ENCODE measurements at regions not wholly inside any gene's neighbourhood (a gene's known extent, or its start where the extent isn't known, plus 50 kb on each side); places are given as distances from the start of the nearest gene placed in this dataset.

DNA sequence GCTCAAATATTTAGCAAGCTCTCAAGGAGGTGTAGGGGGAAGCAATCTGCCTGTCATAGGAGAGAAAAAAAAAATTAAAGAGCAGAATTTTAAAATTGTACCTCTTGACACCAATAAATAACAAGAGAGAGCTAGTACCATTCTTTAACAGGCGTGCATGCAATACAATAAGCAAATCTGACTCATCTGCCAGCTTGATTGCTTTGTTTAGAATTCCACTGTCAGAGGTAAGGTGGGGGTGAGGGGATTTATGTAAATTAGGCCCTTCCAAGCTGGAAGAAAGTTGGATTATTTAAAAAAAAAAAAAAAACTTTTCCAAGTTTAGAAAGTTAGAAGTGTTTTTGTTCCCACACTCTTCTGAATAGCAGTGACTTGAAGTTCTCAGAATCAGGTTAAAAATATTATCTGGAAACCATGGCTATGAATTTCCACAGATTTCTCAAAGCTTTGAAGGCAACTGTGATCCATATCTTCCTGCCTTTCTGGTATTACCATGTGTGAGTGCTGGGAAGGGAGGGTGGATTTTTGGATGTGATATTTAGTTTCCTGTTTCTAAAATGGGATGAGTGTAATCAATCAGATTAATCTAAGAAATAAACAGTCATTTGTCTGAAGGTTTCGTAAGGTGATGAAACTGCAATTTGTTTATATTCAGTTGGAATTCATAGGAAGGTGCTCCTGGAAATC, 477.5 kb downstream of the TLE4 start:
- Histone ChIP-seq H3K4me3 (ENCODE audit: low read length in 3 of 3) (no peak overlapping the region), H3K9me3 (ENCODE audit: control insufficient read depth in 3 of 3, low read length in 3 of 3) (peaks cover 0 to 3% (median 0%) of the 10 kb centered on the region in 3 donors), H3K27ac (ENCODE audit: low read depth, low read length) (no peak overlapping the region), H3K4me1 (ENCODE audit: control insufficient read depth in 3 of 3, insufficient read depth in 3 of 3, low read length in 3 of 3) (no peaks in the 10 kb centered on the region), H3K27me3 (ENCODE audit: control insufficient read depth in 3 of 3, insufficient read depth in 3 of 3, low read length in 3 of 3) (no peaks in the 10 kb centered on the region), H3K9ac (ENCODE audit: low read depth in 1 of 3, low read length in 3 of 3) (no peak overlapping the region), H3K36me3 (ENCODE audit: control insufficient read depth in 3 of 3, insufficient read depth in 3 of 3, low read length in 3 of 3) (no peaks in the 10 kb centered on the region)

- Histone ChIP-seq H3K9ac (ENCODE audit: low read depth in 1 of 3, low read length in 3 of 3) (no peak overlapping the region), H3K27me3 (ENCODE audit: control insufficient read depth in 3 of 3, insufficient read depth in 3 of 3, low read length in 3 of 3) (no peaks in the 10 kb centered on the region), H3K4me3 (ENCODE audit: low read length in 3 of 3) (no peak overlapping the region), H3K27ac (ENCODE audit: low read depth, low read length) (no peak overlapping the region), H3K9me3 (ENCODE audit: control insufficient read depth in 3 of 3, low read length in 3 of 3) (no peaks in the 10 kb centered on the region), H3K36me3 (ENCODE audit: control insufficient read depth in 3 of 3, insufficient read depth in 3 of 3, low read length in 3 of 3) (no peaks in the 10 kb centered on the region), H3K4me1 (ENCODE audit: control insufficient read depth in 3 of 3, insufficient read depth in 3 of 3, low read length in 3 of 3) (no peaks in the 10 kb centered on the region)
Observed at GRCh38 chr9:80046481-80046880, 474.7 kb downstream of the TLE4 start.

DNA sequence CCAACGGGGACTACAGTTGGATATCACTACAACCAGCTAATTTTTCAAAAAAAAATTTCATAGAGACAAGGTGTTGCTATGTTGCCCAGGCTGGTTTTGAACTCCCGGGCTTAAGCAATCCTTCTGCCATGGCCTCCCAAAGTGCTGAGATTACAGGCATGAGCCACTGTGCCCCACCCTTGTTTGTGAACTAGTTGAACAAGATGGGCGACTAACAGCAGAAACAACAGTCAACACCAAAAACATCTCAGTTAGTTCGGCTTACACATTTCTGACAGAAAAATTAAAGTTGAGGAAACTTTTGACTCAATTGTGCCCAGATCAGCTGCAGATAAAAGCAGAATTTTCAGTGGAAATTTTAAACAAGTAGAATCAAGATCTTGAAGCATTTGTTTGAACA, 470.1 kb downstream of the TLE4 start:
- H3K9me3 ChIP-seq (ENCODE audit: control insufficient read depth in 3 of 3, low read length in 3 of 3): no peaks in the 10 kb centered on the region
- peaks cover 0 to 2% (median 0%) of the 10 kb centered on the region in 3 donors for H3K27me3 ChIP-seq (ENCODE audit: control insufficient read depth in 3 of 3, insufficient read depth in 3 of 3, low read length in 3 of 3)
- no peak overlapping the region for H3K27ac ChIP-seq (ENCODE audit: low read depth, low read length)
- no peak overlapping the region for H3K4me3 ChIP-seq (ENCODE audit: low read length in 3 of 3)
- peaks cover 3 to 8% (median 3%) of the 10 kb centered on the region in 3 donors for H3K4me1 ChIP-seq (ENCODE audit: control insufficient read depth in 3 of 3, insufficient read depth in 3 of 3, low read length in 3 of 3)
- no peaks in the 10 kb centered on the region for H3K36me3 ChIP-seq (ENCODE audit: control insufficient read depth in 3 of 3, insufficient read depth in 3 of 3, low read length in 3 of 3)
- no peak overlapping the region for H3K9ac ChIP-seq (ENCODE audit: low read depth in 1 of 3, low read length in 3 of 3)

GRCh38 chr9:80040457-80040856, 468.7 kb downstream of the TLE4 start:
- Histone ChIP-seq H3K4me1 (ENCODE audit: control insufficient read depth in 3 of 3, insufficient read depth in 3 of 3, low read length in 3 of 3) (peaks cover 3 to 8% (median 3%) of the 10 kb centered on the region in 3 donors), H3K36me3 (ENCODE audit: control insufficient read depth in 3 of 3, insufficient read depth in 3 of 3, low read length in 3 of 3) (no peaks in the 10 kb centered on the region), H3K9ac (ENCODE audit: low read depth in 1 of 3, low read length in 3 of 3) (no peak overlapping the region), H3K27me3 (ENCODE audit: control insufficient read depth in 3 of 3, insufficient read depth in 3 of 3, low read length in 3 of 3) (peaks cover 0 to 2% (median 0%) of the 10 kb centered on the region in 3 donors), H3K27ac (ENCODE audit: low read depth, low read length) (no peak overlapping the region), H3K4me3 (ENCODE audit: low read length in 3 of 3) (no peak overlapping the region), H3K9me3 (ENCODE audit: control insufficient read depth in 3 of 3, low read length in 3 of 3) (no peaks in the 10 kb centered on the region)

GRCh38 chr9:80030801-80031200, 459.0 kb downstream of the TLE4 start:
- Histone ChIP-seq H3K36me3 (ENCODE audit: control insufficient read depth in 3 of 3, insufficient read depth in 3 of 3, low read length in 3 of 3) (no peaks in the 10 kb centered on the region), H3K9ac (ENCODE audit: low read depth in 1 of 3, low read length in 3 of 3) (no peak overlapping the region), H3K4me1 (ENCODE audit: control insufficient read depth in 3 of 3, insufficient read depth in 3 of 3, low read length in 3 of 3) (no peaks in the 10 kb centered on the region)

GRCh38 chr9:80028501-80028900, 456.7 kb downstream of the TLE4 start:
- Histone ChIP-seq H3K36me3 (ENCODE audit: control insufficient read depth in 3 of 3, insufficient read depth in 3 of 3, low read length in 3 of 3) (no peaks in the 10 kb centered on the region), H3K27ac (ENCODE audit: low read depth, low read length) (no peak overlapping the region), H3K4me3 (ENCODE audit: low read length in 3 of 3) (no peak overlapping the region), H3K4me1 (ENCODE audit: control insufficient read depth in 3 of 3, insufficient read depth in 3 of 3, low read length in 3 of 3) (no peaks in the 10 kb centered on the region), H3K9ac (ENCODE audit: low read depth in 1 of 3, low read length in 3 of 3) (no peak overlapping the region), H3K27me3 (ENCODE audit: control insufficient read depth in 3 of 3, insufficient read depth in 3 of 3, low read length in 3 of 3) (no peaks in the 10 kb centered on the region), H3K9me3 (ENCODE audit: control insufficient read depth in 3 of 3, low read length in 3 of 3) (no peaks in the 10 kb centered on the region)

More at GRCh38 chr9:80030801-80031200, 459.0 kb downstream of the TLE4 start:
- H3K27me3 ChIP-seq (ENCODE audit: control insufficient read depth in 3 of 3, insufficient read depth in 3 of 3, low read length in 3 of 3): no peaks in the 10 kb centered on the region
- no peak overlapping the region for H3K4me3 ChIP-seq (ENCODE audit: low read length in 3 of 3)
- no peaks in the 10 kb centered on the region for H3K9me3 ChIP-seq (ENCODE audit: control insufficient read depth in 3 of 3, low read length in 3 of 3)
- no peak overlapping the region for H3K27ac ChIP-seq (ENCODE audit: low read depth, low read length)

GRCh38 chr9:80025796-80026520, 454.2 kb downstream of the TLE4 start:
- H3K4me1 ChIP-seq (ENCODE audit: control insufficient read depth in 3 of 3, insufficient read depth in 3 of 3, low read length in 3 of 3): no peaks in the 10 kb centered on the region
- no peaks in the 10 kb centered on the region for H3K9me3 ChIP-seq (ENCODE audit: control insufficient read depth in 3 of 3, low read length in 3 of 3)
- no peak overlapping the region for H3K9ac ChIP-seq (ENCODE audit: low read depth in 1 of 3, low read length in 3 of 3)
- no peaks in the 10 kb centered on the region for H3K27me3 ChIP-seq (ENCODE audit: control insufficient read depth in 3 of 3, insufficient read depth in 3 of 3, low read length in 3 of 3)
- no peak overlapping the region for H3K27ac ChIP-seq (ENCODE audit: low read depth, low read length)
- H3K36me3 ChIP-seq (ENCODE audit: control insufficient read depth in 3 of 3, insufficient read depth in 3 of 3, low read length in 3 of 3): no peaks in the 10 kb centered on the region
- H3K4me3 ChIP-seq (ENCODE audit: low read length in 3 of 3): no peak overlapping the region

DNA sequence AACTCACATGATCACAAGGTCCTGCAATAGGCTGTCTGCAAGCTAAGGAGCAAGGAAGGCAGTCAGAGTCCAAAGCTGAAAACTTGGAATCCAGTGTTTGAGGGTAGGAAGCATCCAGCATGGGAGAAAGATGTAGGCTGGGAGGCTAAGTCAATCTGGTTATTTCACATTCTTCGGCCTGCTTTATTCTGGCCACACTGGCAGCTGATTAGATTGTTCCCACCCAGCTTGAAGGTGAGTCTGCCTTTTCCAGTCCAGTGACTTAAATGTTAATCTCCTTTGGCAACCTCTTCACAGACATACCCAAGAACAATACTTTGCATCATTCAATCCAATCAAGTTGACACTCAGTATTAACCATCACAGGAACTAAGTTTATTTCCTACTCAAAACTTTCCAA, 453.4 kb downstream of the TLE4 start:
- Histone ChIP-seq H3K27ac (ENCODE audit: low read depth, low read length) (no peak overlapping the region), H3K4me3 (ENCODE audit: low read length in 3 of 3) (no peak overlapping the region), H3K9me3 (ENCODE audit: control insufficient read depth in 3 of 3, low read length in 3 of 3) (no peaks in the 10 kb centered on the region), H3K9ac (ENCODE audit: low read depth in 1 of 3, low read length in 3 of 3) (no peak overlapping the region), H3K27me3 (ENCODE audit: control insufficient read depth in 3 of 3, insufficient read depth in 3 of 3, low read length in 3 of 3) (no peaks in the 10 kb centered on the region), H3K4me1 (ENCODE audit: control insufficient read depth in 3 of 3, insufficient read depth in 3 of 3, low read length in 3 of 3) (no peaks in the 10 kb centered on the region), H3K36me3 (ENCODE audit: control insufficient read depth in 3 of 3, insufficient read depth in 3 of 3, low read length in 3 of 3) (no peaks in the 10 kb centered on the region)

DNA sequence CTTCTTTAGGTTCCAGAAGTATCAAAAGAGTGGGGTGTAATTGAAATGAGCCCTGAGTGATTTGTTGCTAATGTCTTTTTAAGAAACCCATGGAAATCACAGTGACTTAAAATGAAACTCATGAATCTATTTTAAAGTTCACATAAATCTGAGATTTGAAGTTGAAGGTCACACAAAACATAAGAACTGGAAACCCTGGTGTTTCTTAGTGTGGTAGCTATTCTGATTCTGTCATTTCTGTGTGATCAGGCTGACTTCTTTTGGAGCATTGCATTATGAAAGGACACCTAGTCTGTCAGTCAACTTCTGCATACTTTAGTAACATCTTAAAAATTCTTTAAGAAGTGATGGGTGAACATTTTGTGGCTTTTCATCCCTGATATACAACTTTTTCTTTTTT, 448.8 kb downstream of the TLE4 start:
- H3K9ac ChIP-seq (ENCODE audit: low read depth in 1 of 3, low read length in 3 of 3): no peak overlapping the region
- H3K27me3 ChIP-seq (ENCODE audit: control insufficient read depth in 3 of 3, insufficient read depth in 3 of 3, low read length in 3 of 3): no peaks in the 10 kb centered on the region
- no peaks in the 10 kb centered on the region for H3K36me3 ChIP-seq (ENCODE audit: control insufficient read depth in 3 of 3, insufficient read depth in 3 of 3, low read length in 3 of 3)
- H3K4me3 ChIP-seq (ENCODE audit: low read length in 3 of 3): no peak overlapping the region
- H3K9me3 ChIP-seq (ENCODE audit: control insufficient read depth in 3 of 3, low read length in 3 of 3): no peaks in the 10 kb centered on the region
- no peaks in the 10 kb centered on the region for H3K4me1 ChIP-seq (ENCODE audit: control insufficient read depth in 3 of 3, insufficient read depth in 3 of 3, low read length in 3 of 3)
- H3K27ac ChIP-seq (ENCODE audit: low read depth, low read length): no peak overlapping the region

DNA sequence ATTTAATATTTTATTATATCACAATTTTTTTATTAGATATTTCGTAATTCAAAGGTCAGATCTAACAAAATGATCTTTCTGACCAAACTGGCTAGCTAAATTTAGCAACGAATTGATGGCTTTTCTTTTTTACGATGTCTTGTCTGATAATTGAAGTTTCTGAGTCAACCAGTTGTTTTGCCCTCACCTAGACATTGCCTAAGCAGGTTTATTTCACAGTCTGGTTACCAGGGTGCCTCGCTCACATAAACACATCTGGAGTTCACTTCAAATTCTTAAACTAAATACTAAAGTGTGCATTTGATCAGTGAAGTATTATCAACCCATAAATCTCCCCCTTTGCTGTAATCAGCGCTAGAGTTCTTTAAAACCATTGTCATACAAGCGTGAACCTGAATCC, 448.3 kb downstream of the TLE4 start:
- Histone ChIP-seq H3K9ac (ENCODE audit: low read depth in 1 of 3, low read length in 3 of 3) (no peak overlapping the region), H3K27me3 (ENCODE audit: control insufficient read depth in 3 of 3, insufficient read depth in 3 of 3, low read length in 3 of 3) (no peaks in the 10 kb centered on the region), H3K27ac (ENCODE audit: low read depth, low read length) (no peak overlapping the region), H3K36me3 (ENCODE audit: control insufficient read depth in 3 of 3, insufficient read depth in 3 of 3, low read length in 3 of 3) (no peaks in the 10 kb centered on the region), H3K4me1 (ENCODE audit: control insufficient read depth in 3 of 3, insufficient read depth in 3 of 3, low read length in 3 of 3) (no peaks in the 10 kb centered on the region), H3K9me3 (ENCODE audit: control insufficient read depth in 3 of 3, low read length in 3 of 3) (no peaks in the 10 kb centered on the region), H3K4me3 (ENCODE audit: low read length in 3 of 3) (no peak overlapping the region)
